Tibial nerve (tissue), 4 donors: ENCODE measurements at regions not wholly inside any gene's neighbourhood (a gene's known extent, or its start where the extent isn't known, plus 50 kb on each side); places are given as distances from the start of the nearest gene placed in this dataset.

Experiments used
- DNase-seq, 2 donors: peaks; one replicate each; pipeline ENCODE4 v3.0.0-alpha.2; 2019; ENCODE audit warnings: low spot score in 2 of 2
- H3K27ac ChIP-seq, 4 donors: fragments of 200-600 bp; sonication (generic) in 3 of 4; one replicate each; pipeline ENCODE4 v1.5.1; 2017 to 2019; ENCODE audit warnings: mild to moderate bottlenecking in 1 of 4
- H3K27me3 ChIP-seq, 2 donors: fragments of 200-600 bp; sonication (generic) in 1 of 2; one replicate each; pipeline versions ENCODE4 v1.5.1 to v1.6.0; 2017 to 2019
- H3K36me3 ChIP-seq, 3 donors: fragments of 200-600 bp; sonication (generic); one replicate each; pipeline ENCODE4 v1.5.1; 2018 to 2019
- H3K4me1 ChIP-seq, 4 donors: fragments of 200-600 bp; sonication (generic) in 3 of 4; one replicate each; pipeline ENCODE4 v1.5.1; 2017 to 2019
- H3K4me3 ChIP-seq, 4 donors: fragments of 200-600 bp; sonication (generic) in 3 of 4; one replicate each; pipeline ENCODE4 v1.5.1; 2017 to 2019; ENCODE audit warnings: mild to moderate bottlenecking in 1 of 4, moderate library complexity in 1 of 4
- H3K9me3 ChIP-seq, 4 donors: fragments of 200-600 bp; sonication (generic) in 3 of 4; one replicate each; pipeline ENCODE4 v1.5.1; 2017 to 2019
- EP300 ChIP-seq, 2 donors: sonication (generic); formaldehyde crosslinking; IDR thresholded peaks; one replicate each; pipeline ENCODE4 v1.6.1; 2017; ENCODE audit warnings: antibody characterized with exemption in 2 of 2, mild to moderate bottlenecking in 1 of 2
- POLR2A ChIP-seq, 2 donors: fragments of 450-650 bp; IDR thresholded peaks; one replicate each; pipeline ENCODE4 v1.6.1; 2017; ENCODE audit warnings: antibody characterized with exemption in 2 of 2, mild to moderate bottlenecking in 2 of 2, moderate library complexity in 2 of 2
- WGBS, 2 donors: methylation state at CpG; one replicate each; pipeline ENCODE4 v1.1.5; 2018; 5-methylcytosine and 5-hydroxymethylcytosine counted together
- TF ChIP-seq, protein P1 (sequence below), 5 experiments: fragments of 200-600 bp in 3 of 5; fragments of 450-650 bp in 2 of 5; sonication (generic) in 3 of 5; IDR thresholded peaks; one replicate each; pipeline ENCODE4 v1.5.1; 2016 to 2019; ENCODE audit warnings: antibody characterized with exemption in 5 of 5, mild to moderate bottlenecking in 3 of 5, moderate library complexity in 2 of 5

DNA sequence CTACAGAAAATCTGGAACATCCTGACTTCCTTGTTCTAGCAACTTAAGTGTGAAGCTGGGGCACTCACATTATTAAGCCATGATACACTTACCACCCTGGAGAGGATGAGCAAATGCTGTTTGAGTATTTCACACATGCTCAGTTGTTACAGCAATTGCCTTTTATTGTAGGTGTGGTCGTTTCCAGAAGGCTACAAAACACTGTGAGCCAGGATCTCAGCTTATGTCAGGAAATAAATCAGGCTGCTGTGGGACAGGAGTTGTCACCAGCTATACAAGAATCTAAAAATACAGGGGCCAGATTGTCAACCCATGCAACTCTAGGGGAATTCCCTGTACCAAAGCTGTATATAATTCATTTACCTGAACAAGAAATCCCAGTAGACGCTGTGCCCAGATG lies 273.3 kb upstream of the SP4 start:
- no peak for DNase-seq
- H3K4me3 ChIP-seq, result no peak overlapping the region
- no peaks in the 10 kb centered on the region for H3K9me3 ChIP-seq
- WGBS, 2 donors, result 46 to 55% methylated on average over 2 of the region's 2 CpGs
- TF ChIP-seq POLR2A (IDR thresholded peaks at IDR 0.05) (no peak), EP300 (IDR thresholded peaks at IDR 0.05) (no peak)
- TF ChIP-seq, protein P1, sequence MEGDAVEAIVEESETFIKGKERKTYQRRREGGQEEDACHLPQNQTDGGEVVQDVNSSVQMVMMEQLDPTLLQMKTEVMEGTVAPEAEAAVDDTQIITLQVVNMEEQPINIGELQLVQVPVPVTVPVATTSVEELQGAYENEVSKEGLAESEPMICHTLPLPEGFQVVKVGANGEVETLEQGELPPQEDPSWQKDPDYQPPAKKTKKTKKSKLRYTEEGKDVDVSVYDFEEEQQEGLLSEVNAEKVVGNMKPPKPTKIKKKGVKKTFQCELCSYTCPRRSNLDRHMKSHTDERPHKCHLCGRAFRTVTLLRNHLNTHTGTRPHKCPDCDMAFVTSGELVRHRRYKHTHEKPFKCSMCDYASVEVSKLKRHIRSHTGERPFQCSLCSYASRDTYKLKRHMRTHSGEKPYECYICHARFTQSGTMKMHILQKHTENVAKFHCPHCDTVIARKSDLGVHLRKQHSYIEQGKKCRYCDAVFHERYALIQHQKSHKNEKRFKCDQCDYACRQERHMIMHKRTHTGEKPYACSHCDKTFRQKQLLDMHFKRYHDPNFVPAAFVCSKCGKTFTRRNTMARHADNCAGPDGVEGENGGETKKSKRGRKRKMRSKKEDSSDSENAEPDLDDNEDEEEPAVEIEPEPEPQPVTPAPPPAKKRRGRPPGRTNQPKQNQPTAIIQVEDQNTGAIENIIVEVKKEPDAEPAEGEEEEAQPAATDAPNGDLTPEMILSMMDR (IDR thresholded peaks at IDR 0.05), result no peak
- no peaks in the 10 kb centered on the region for H3K4me1 ChIP-seq
- no peaks in the 10 kb centered on the region for H3K36me3 ChIP-seq
- H3K27me3 ChIP-seq, result no peaks in the 10 kb centered on the region
- no peak overlapping the region for H3K27ac ChIP-seq

DNA sequence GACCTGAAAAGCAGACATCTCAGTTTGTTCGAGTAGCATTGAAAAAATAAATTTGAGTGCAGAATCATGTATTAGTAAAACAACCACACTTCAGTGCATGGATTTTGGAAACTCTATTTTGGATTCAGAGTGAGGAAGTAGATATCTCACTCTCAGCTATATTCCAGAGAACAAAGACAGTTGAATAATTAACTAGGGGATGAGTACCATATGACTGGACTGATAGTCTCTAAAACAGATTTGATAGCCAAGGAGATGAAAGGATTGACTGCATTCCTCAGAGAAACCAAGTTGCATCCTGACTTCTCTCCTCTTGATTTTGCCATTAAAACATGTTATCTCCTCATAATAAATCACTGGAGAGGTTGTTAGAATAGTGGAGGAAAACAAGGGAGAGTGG lies 268.4 kb upstream of the SP4 start:
- Histone ChIP-seq H3K9me3 (no peaks in the 10 kb centered on the region), H3K27me3 (no peaks in the 10 kb centered on the region), H3K36me3 (no peaks in the 10 kb centered on the region), H3K4me3 (no peak overlapping the region), H3K4me1 (no peaks in the 10 kb centered on the region), H3K27ac (no peak overlapping the region)
- no peak for DNase-seq
- 87 to 91% methylated on average over 1 of the region's 1 CpG for WGBS, 2 donors
- TF ChIP-seq EP300 (IDR thresholded peaks at IDR 0.05) (no peak), POLR2A (IDR thresholded peaks at IDR 0.05) (no peak)
- TF ChIP-seq, protein P1 (IDR thresholded peaks at IDR 0.05), result no peak

DNA sequence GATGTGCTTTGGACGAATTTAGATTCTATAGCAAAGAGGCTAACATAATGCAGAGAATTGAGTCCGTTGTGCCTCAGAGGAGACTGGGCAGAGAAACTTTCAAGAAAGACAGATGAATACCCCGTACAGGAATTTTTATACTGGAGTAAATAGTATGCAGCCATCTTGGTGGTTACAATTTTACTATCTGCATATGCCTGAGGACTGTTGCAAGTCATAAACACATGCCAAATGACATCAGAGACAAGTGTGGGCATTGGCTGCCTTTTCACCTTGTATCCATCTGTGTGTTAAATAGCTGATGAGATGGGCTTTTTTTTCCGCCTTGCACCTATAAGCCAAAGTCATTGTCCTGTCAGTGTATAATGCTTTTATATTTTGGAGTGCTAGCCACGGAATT lies 267.5 kb upstream of the SP4 start:
- Histone ChIP-seq H3K9me3 (no peaks in the 10 kb centered on the region), H3K27ac (no peak overlapping the region), H3K27me3 (no peaks in the 10 kb centered on the region), H3K36me3 (no peaks in the 10 kb centered on the region), H3K4me3 (no peak overlapping the region), H3K4me1 (no peaks in the 10 kb centered on the region)
- no peak for DNase-seq
- 64 to 72% methylated on average over 5 of the region's 5 CpGs for WGBS, 2 donors
- TF ChIP-seq EP300 (IDR thresholded peaks at IDR 0.05) (no peak), POLR2A (IDR thresholded peaks at IDR 0.05) (no peak)
- TF ChIP-seq, protein P1 (IDR thresholded peaks at IDR 0.05), result no peak

DNA sequence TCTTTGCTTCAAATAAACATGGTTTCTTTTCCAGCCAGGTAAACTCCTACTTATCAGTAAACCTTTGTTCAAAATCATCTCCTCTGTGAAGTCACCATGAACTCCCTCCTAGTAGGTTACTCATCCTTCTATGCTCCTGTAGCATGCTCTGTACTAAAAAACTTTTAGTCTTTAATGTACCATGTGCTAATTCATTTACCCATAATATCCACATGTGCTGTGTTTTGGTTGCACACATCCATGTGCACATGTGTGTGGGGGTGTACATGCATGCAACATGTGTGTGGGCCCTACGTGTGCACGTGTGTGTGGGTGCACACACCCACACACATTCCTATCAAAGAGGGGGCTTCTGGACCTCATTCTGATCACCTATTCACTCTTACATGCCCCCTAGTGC lies 259.9 kb upstream of the SP4 start:
- WGBS, 2 donors, result 67 to 85% methylated on average over 2 of the region's 2 CpGs
- no peak for DNase-seq
- Histone ChIP-seq H3K36me3 (no peaks in the 10 kb centered on the region), H3K4me3 (no peak overlapping the region), H3K27me3 (peaks cover 0 to 30% of the 10 kb centered on the region in 2 donors), H3K9me3 (no peaks in the 10 kb centered on the region), H3K27ac (no peak overlapping the region), H3K4me1 (peaks cover 0 to 7% (median 0%) of the 10 kb centered on the region in 4 donors)
- TF ChIP-seq, protein P1 (IDR thresholded peaks at IDR 0.05), result no peak
- TF ChIP-seq POLR2A (IDR thresholded peaks at IDR 0.05) (no peak), EP300 (IDR thresholded peaks at IDR 0.05) (no peak)

DNA sequence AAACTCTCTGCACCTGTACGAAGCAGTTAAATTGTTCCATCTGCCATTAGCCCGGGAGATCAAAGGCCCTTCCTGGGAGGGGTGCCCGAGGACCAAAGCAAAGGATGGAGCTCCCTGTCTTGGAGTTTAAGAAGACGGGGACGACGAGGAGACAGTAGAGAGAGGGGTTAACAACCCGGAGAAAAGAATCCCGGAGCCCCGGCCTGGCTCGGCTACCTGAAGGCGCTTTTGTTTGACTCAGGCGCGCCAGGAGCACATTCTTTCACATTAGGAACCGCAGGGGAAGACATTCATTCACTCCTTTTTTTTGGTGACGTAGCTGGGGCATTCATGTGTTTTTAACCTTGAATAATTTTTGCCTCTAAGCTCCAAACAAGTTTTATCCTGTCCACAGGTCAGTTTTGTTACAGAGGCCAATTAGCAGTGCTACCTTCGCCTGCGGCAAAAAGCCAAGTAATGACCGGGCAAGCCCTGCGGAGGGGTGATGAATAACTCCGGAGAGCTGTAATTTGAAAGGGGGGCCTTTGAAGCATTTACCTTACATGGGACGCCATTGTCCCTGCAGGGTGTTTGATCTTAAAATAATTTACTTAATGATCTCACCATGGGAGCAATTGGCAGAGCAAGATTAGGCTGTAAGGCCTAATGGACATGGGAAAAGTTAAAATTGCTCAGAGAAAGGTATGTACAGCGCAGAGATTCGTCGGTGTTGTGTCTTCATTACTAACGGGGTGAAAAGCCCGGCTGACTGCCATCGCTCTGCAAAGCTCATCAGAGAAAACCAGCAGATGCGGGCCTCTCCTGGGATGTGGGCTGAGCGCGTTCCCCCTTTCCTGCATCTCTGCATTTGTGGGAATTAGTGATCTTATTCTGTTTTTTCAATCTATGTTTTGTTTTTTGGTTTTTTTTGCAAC lies 258.0 kb upstream of the SP4 start:
- TF ChIP-seq EP300 (IDR thresholded peaks at IDR 0.05) (no peak), POLR2A (IDR thresholded peaks at IDR 0.05) (no peak)
- TF ChIP-seq, protein P1 (IDR thresholded peaks at IDR 0.05), result no peak

More for the DNA sequence above, 258.0 kb upstream of the SP4 start:
- Histone ChIP-seq H3K36me3 (no peaks in the 10 kb centered on the region), H3K9me3 (no peaks in the 10 kb centered on the region), H3K4me3 (no peak overlapping the region), H3K27me3 (peaks cover 0 to 30% of the 10 kb centered on the region in 2 donors), H3K27ac (no peak overlapping the region), H3K4me1 (peaks cover 0 to 7% (median 0%) of the 10 kb centered on the region in 4 donors)
- no peak for DNase-seq
- 18 to 24% methylated on average over 30 of the region's 30 CpGs for WGBS, 2 donors
